Right ventricle myocardium superior (tissue), 1 donor: ENCODE measurements at regions not wholly inside any gene's neighbourhood (a gene's known extent, or its start where the extent isn't known, plus 50 kb on each side); places are given as distances from the start of the nearest gene placed in this dataset.

ENCODE experiments used
- ATAC-seq: fragments of 200-7000 bp; cut with Tn5 transposase; one replicate; pipeline ENCODE4 v1.9.1; 2020; ENCODE audit warnings: mild to moderate bottlenecking; ENCODE audit not compliant: poor library complexity
- DNase-seq: peaks from one replicate; pipeline ENCODE4 v3.0.0-alpha.2; 2020
- intact Hi-C: fragments of 100-400 bp; cut with DNase I; formaldehyde crosslinking; loops from one replicate; pipeline ENCODE4 v1.11.2; 2022
- donor health status: DM: no; HTN: yes; CAD: no; lungs with severe emphysema.

- intact Hi-C loops, result no loop called here
- DNase-seq (no peak), ATAC-seq (no peak)
These were observed 222.8 kb downstream of the ADAMTS9 start for GRCh38 chr3:64464955-64465354.

- ATAC-seq, result no peak
- intact Hi-C loops, result no loop called here
- no peak for DNase-seq
These were observed 223.8 kb downstream of the ADAMTS9 start for GRCh38 chr3:64463981-64464380.

- ATAC-seq (no peak), DNase-seq (no peak)
- intact Hi-C loops, result no loop called here
These were observed 225.6 kb downstream of the ADAMTS9 start for GRCh38 chr3:64462203-64462602.

- ATAC-seq (no peak), DNase-seq (no peak)
- intact Hi-C loops, result no loop called here
These were observed 226.9 kb downstream of the ADAMTS9 start for GRCh38 chr3:64460877-64461276.

- intact Hi-C loops, result no loop called here
- ATAC-seq, result no peak
- no peak for DNase-seq
These were observed 227.6 kb downstream of the ADAMTS9 start for GRCh38 chr3:64460141-64460730.

GRCh38 chr3:64459711-64460110 lies 228.1 kb downstream of the ADAMTS9 start:
- no peak for DNase-seq
- ATAC-seq, result no peak
- intact Hi-C loops, result no loop called here

- no peak for DNase-seq
- intact Hi-C loops, result no loop called here
- no peak for ATAC-seq
These were observed 230.0 kb downstream of the ADAMTS9 start for GRCh38 chr3:64457811-64458210.

- intact Hi-C loops, result no loop called here
- ATAC-seq (no peak), DNase-seq (no peak)
These were observed 231.1 kb downstream of the ADAMTS9 start for GRCh38 chr3:64456674-64457073.

- intact Hi-C loops, result no loop called here
- no peak for DNase-seq
- no peak for ATAC-seq
These were observed 230.1 kb upstream of the PRICKLE2 start for GRCh38 chr3:64455351-64455750.

GRCh38 chr3:64454768-64455167 lies 229.5 kb upstream of the PRICKLE2 start:
- intact Hi-C loops, result no loop called here
- DNase-seq (no peak), ATAC-seq (no peak)

- ATAC-seq, result no peak
- intact Hi-C loops, result no loop called here
These were observed 228.9 kb upstream of the PRICKLE2 start for GRCh38 chr3:64454179-64454578.

GRCh38 chr3:64451283-64452012 lies 226.2 kb upstream of the PRICKLE2 start:
- DNase-seq, result no peak
- intact Hi-C loops, result no loop called here
- peak; percentile 75 for ATAC-seq

More at GRCh38 chr3:64454179-64454578, 228.9 kb upstream of the PRICKLE2 start:
- DNase-seq, result no peak

GRCh38 chr3:64450396-64450956 lies 225.2 kb upstream of the PRICKLE2 start:
- no peak for DNase-seq
- intact Hi-C loops, result no loop called here
- no peak for ATAC-seq

- intact Hi-C loops, result no loop called here
- no peak for DNase-seq
- no peak for ATAC-seq
These were observed 223.8 kb upstream of the PRICKLE2 start for GRCh38 chr3:64449026-64449425.

GRCh38 chr3:64445944-64446300 lies 220.7 kb upstream of the PRICKLE2 start:
- no peak for DNase-seq
- intact Hi-C loops, result no loop called here

GRCh38 chr3:64445109-64445943 lies 220.1 kb upstream of the PRICKLE2 start:
- intact Hi-C loops, result no loop called here
- DNase-seq (no peak), ATAC-seq (peak; percentile 47)

More at GRCh38 chr3:64445944-64446300, 220.7 kb upstream of the PRICKLE2 start:
- ATAC-seq, result no peak

- ATAC-seq (peak; percentile 39), DNase-seq (no peak)
- intact Hi-C loops, result no loop called here
These were observed 219.3 kb upstream of the PRICKLE2 start for GRCh38 chr3:64444490-64445108.

- intact Hi-C loops, result no loop called here
- ATAC-seq (peak; percentile 35), DNase-seq (peak; percentile 45)
These were observed 218.5 kb upstream of the PRICKLE2 start for GRCh38 chr3:64443546-64444381.
